Small intestine (tissue), 7 donors: ENCODE measurements at regions not wholly inside any gene's neighbourhood (a gene's known extent, or its start where the extent isn't known, plus 50 kb on each side); places are given as distances from the start of the nearest gene placed in this dataset.

Experiments
- DNase-seq, 2 donors: peaks; one replicate each; pipeline versions ENCODE4 v3.0.0 to v3.0.0-alpha.2; 2013
- FAIRE-seq: peaks from 2 replicates; lab custom pipeline; 2012; peaks lifted over from hg19 to GRCh38; lab: Jason Lieb, UNC
- H3K27ac ChIP-seq, 3 donors: one replicate each; pipeline ENCODE4 v1.5.1; 2013; ENCODE audit warnings: low read length in 2 of 3, mild to moderate bottlenecking in 2 of 3, control low read depth in 1 of 3, inconsistent platforms in 1 of 3, low read depth in 1 of 3, moderate library complexity in 1 of 3
- H3K27me3 ChIP-seq, 3 donors: one replicate each; pipeline ENCODE4 v1.6.1; 2013; ENCODE audit warnings: low read length in 3 of 3, inconsistent platforms in 1 of 3; ENCODE audit not compliant: control insufficient read depth in 3 of 3, insufficient read depth in 3 of 3
- H3K36me3 ChIP-seq, 3 donors: one replicate each; pipeline ENCODE4 v1.6.1; 2013; ENCODE audit warnings: low read length in 3 of 3, inconsistent platforms in 1 of 3, low read depth in 1 of 3, mild to moderate bottlenecking in 1 of 3, moderate library complexity in 1 of 3; ENCODE audit not compliant: control insufficient read depth in 3 of 3, insufficient read depth in 2 of 3
- H3K4me1 ChIP-seq, 3 donors: one replicate each; pipeline ENCODE4 v1.6.1; 2013; ENCODE audit warnings: low read length in 2 of 3, inconsistent platforms in 1 of 3, low read depth in 1 of 3, mild to moderate bottlenecking in 1 of 3, moderate library complexity in 1 of 3; ENCODE audit not compliant: control insufficient read depth in 3 of 3, insufficient read depth in 2 of 3
- H3K4me3 ChIP-seq, 3 donors: one replicate each; pipeline ENCODE4 v1.5.1; 2013; ENCODE audit warnings: low read length in 3 of 3, control low read depth in 1 of 3, inconsistent platforms in 1 of 3, low read depth in 1 of 3, mild to moderate bottlenecking in 1 of 3, moderate library complexity in 1 of 3
- H3K9me3 ChIP-seq, 2 donors: one replicate each; pipeline ENCODE4 v1.6.1; 2013; ENCODE audit warnings: low read depth in 1 of 2, low read length in 1 of 2; ENCODE audit not compliant: control insufficient read depth in 2 of 2, insufficient read depth in 1 of 2
- WGBS, 3 donors: extraction: QIAGEN DNeasy Blood & Tissue Kit; methylation state at CpG; one replicate each; pipeline ENCODE4 v1.1.7; 2013; 5-methylcytosine and 5-hydroxymethylcytosine counted together
- donor health status: healthy with polysubstance abuse.
- donor health status: control.
- donor health status: control.
- donor health status: Bipolar disorder and iron deficiency.
- donor health status: healthy.

GRCh38 chr13:78161266-78161665, 242.6 kb upstream of the EDNRB start:
- Histone ChIP-seq H3K36me3 (no peaks in the 10 kb centered on the region), H3K9me3 (no peaks in the 10 kb centered on the region), H3K4me3 (no peak overlapping the region), H3K27me3 (no peaks in the 10 kb centered on the region), H3K4me1 (no peaks in the 10 kb centered on the region), H3K27ac (no peak overlapping the region)
- no peak for FAIRE-seq
- no peak for DNase-seq

GRCh38 chr13:78160793-78161192, 242.2 kb upstream of the EDNRB start:
- Histone ChIP-seq H3K27me3 (no peaks in the 10 kb centered on the region), H3K36me3 (no peaks in the 10 kb centered on the region), H3K4me1 (no peaks in the 10 kb centered on the region), H3K4me3 (no peak overlapping the region), H3K9me3 (no peaks in the 10 kb centered on the region), H3K27ac (no peak overlapping the region)
- DNase-seq: no peak
- WGBS, 3 donors: 45 to 56% (median 51%) methylated on average over 2 of the region's 2 CpGs
- FAIRE-seq: no peak

GRCh38 chr13:78152415-78152814, 233.8 kb upstream of the EDNRB start:
- WGBS, 3 donors: 87 to 96% (median 92%) methylated on average over 2 of the region's 2 CpGs
- Histone ChIP-seq H3K27me3 (no peaks in the 10 kb centered on the region), H3K36me3 (no peaks in the 10 kb centered on the region), H3K27ac (no peak overlapping the region), H3K4me1 (no peaks in the 10 kb centered on the region), H3K9me3 (no peaks in the 10 kb centered on the region), H3K4me3 (no peak overlapping the region)
- DNase-seq (no peak), FAIRE-seq (no peak)

- no peaks in the 10 kb centered on the region for H3K4me1 ChIP-seq
- FAIRE-seq (no peak), DNase-seq (no peak)
- H3K27ac ChIP-seq: no peak overlapping the region
- no peaks in the 10 kb centered on the region for H3K9me3 ChIP-seq
- no peaks in the 10 kb centered on the region for H3K36me3 ChIP-seq
- H3K4me3 ChIP-seq: no peak overlapping the region
- no peaks in the 10 kb centered on the region for H3K27me3 ChIP-seq
Observed at GRCh38 chr13:78147905-78148304, 229.3 kb upstream of the EDNRB start.

GRCh38 chr13:78145276-78145675, 226.6 kb upstream of the EDNRB start:
- no peaks in the 10 kb centered on the region for H3K36me3 ChIP-seq
- H3K4me3 ChIP-seq: no peak overlapping the region
- H3K4me1 ChIP-seq: no peaks in the 10 kb centered on the region
- 40 to 86% (median 79%) methylated on average over 1 of the region's 1 CpG for WGBS, 3 donors
- H3K27ac ChIP-seq: no peak overlapping the region
- no peaks in the 10 kb centered on the region for H3K27me3 ChIP-seq
- FAIRE-seq (no peak), DNase-seq (no peak)
- H3K9me3 ChIP-seq: no peaks in the 10 kb centered on the region

GRCh38 chr13:78139765-78140164, 221.1 kb upstream of the EDNRB start:
- Histone ChIP-seq H3K4me1 (no peaks in the 10 kb centered on the region), H3K36me3 (no peaks in the 10 kb centered on the region), H3K4me3 (no peak overlapping the region), H3K27ac (no peak overlapping the region), H3K9me3 (no peaks in the 10 kb centered on the region), H3K27me3 (no peaks in the 10 kb centered on the region)
- 5 to 33% (median 21%) methylated on average over 2 of the region's 2 CpGs for WGBS, 3 donors
- no peak for DNase-seq
- no peak for FAIRE-seq

GRCh38 chr13:78138756-78139155, 220.1 kb upstream of the EDNRB start:
- H3K27me3 ChIP-seq: no peaks in the 10 kb centered on the region
- FAIRE-seq (no peak), DNase-seq (peak in 1 of 2 donors; percentile 3)
- H3K4me1 ChIP-seq: no peaks in the 10 kb centered on the region
- H3K9me3 ChIP-seq: no peaks in the 10 kb centered on the region
- H3K36me3 ChIP-seq: no peaks in the 10 kb centered on the region
- H3K4me3 ChIP-seq: no peak overlapping the region
- H3K27ac ChIP-seq: no peak overlapping the region
- WGBS, 3 donors: 55 to 69% (median 68%) methylated on average over 2 of the region's 2 CpGs

- H3K4me3 ChIP-seq: no peak overlapping the region
- no peaks in the 10 kb centered on the region for H3K36me3 ChIP-seq
- H3K27me3 ChIP-seq: no peaks in the 10 kb centered on the region
- H3K9me3 ChIP-seq: no peaks in the 10 kb centered on the region
- DNase-seq (peak; percentile 62 to 67), FAIRE-seq (no peak)
- 4 to 10% (median 6%) methylated on average over 6 of the region's 6 CpGs for WGBS, 3 donors
- H3K27ac ChIP-seq: no peak overlapping the region
- no peaks in the 10 kb centered on the region for H3K4me1 ChIP-seq
Observed at GRCh38 chr13:78137404-78138142, 218.9 kb upstream of the EDNRB start.

- no peaks in the 10 kb centered on the region for H3K4me1 ChIP-seq
- H3K27me3 ChIP-seq: no peaks in the 10 kb centered on the region
- WGBS, 3 donors: 47 to 61% (median 54%) methylated on average over 3 of the region's 3 CpGs
- H3K9me3 ChIP-seq: no peaks in the 10 kb centered on the region
- no peaks in the 10 kb centered on the region for H3K36me3 ChIP-seq
- no peak overlapping the region for H3K27ac ChIP-seq
- FAIRE-seq (no peak), DNase-seq (no peak)
- no peak overlapping the region for H3K4me3 ChIP-seq
Observed at GRCh38 chr13:78136966-78137365, 218.3 kb upstream of the EDNRB start.
